ENCODE measurements at regions not wholly inside any gene's neighbourhood (a gene's known extent, or its start where the extent isn't known, plus 50 kb on each side); places are given as distances from the start of the nearest gene placed in this dataset.

- no peak for DNase-seq (ENCODE audit: low spot score in 2 of 2)
- no peak overlapping the region for H3K4me3 ChIP-seq (ENCODE audit: low read depth, poor library complexity, severe bottlenecking)
- no peak for TF ChIP-seq POLR2A (IDR thresholded peaks at IDR 0.05)
- intact Hi-C loops (cut with DNase I; ENCODE audit: low total_unique reads) = no loop called here
- 69 to 73% methylated on average over 3 of the region's 3 CpGs for WGBS, 2 donors
Measured at GRCh38 chr19:5396963-5397362, 56.4 kb upstream of the PTPRS start.

GRCh38 chr19:5397804-5398692 is 57.2 kb upstream of the ZNRF4 start:
- TF ChIP-seq, protein P1, sequence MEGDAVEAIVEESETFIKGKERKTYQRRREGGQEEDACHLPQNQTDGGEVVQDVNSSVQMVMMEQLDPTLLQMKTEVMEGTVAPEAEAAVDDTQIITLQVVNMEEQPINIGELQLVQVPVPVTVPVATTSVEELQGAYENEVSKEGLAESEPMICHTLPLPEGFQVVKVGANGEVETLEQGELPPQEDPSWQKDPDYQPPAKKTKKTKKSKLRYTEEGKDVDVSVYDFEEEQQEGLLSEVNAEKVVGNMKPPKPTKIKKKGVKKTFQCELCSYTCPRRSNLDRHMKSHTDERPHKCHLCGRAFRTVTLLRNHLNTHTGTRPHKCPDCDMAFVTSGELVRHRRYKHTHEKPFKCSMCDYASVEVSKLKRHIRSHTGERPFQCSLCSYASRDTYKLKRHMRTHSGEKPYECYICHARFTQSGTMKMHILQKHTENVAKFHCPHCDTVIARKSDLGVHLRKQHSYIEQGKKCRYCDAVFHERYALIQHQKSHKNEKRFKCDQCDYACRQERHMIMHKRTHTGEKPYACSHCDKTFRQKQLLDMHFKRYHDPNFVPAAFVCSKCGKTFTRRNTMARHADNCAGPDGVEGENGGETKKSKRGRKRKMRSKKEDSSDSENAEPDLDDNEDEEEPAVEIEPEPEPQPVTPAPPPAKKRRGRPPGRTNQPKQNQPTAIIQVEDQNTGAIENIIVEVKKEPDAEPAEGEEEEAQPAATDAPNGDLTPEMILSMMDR (IDR thresholded peaks at IDR 0.05) = no peak
- no peak for TF ChIP-seq POLR2A (IDR thresholded peaks at IDR 0.05)
- WGBS, 2 donors = 9 to 11% methylated on average over 13 to 18 of the region's 18 CpGs
- no peak overlapping the region for H3K4me3 ChIP-seq (ENCODE audit: low read depth, poor library complexity, severe bottlenecking)
- DNase-seq (ENCODE audit: low spot score in 2 of 2) = no peak
- intact Hi-C loops (cut with DNase I; ENCODE audit: low total_unique reads) = no loop called here

GRCh38 chr19:5398693-5399057 is 56.5 kb upstream of the ZNRF4 start:
- 77 to 85% methylated on average over 3 of the region's 3 CpGs for WGBS, 2 donors
- TF ChIP-seq, protein P1 (IDR thresholded peaks at IDR 0.05) = no peak
- no peak for TF ChIP-seq POLR2A (IDR thresholded peaks at IDR 0.05)
- no peak overlapping the region for H3K4me3 ChIP-seq (ENCODE audit: low read depth, poor library complexity, severe bottlenecking)
- DNase-seq (ENCODE audit: low spot score in 2 of 2) = no peak
- intact Hi-C loops (cut with DNase I; ENCODE audit: low total_unique reads) = no loop called here

GRCh38 chr19:5403968-5404640 is 51.1 kb upstream of the ZNRF4 start:
- TF ChIP-seq, protein P1 (IDR thresholded peaks at IDR 0.05) = no peak
- no peak for TF ChIP-seq POLR2A (IDR thresholded peaks at IDR 0.05)
- 4 to 5% methylated on average over 12 of the region's 12 CpGs for WGBS, 2 donors
- intact Hi-C loops (cut with DNase I; ENCODE audit: low total_unique reads) = no loop called here
- peak; percentile 56 to 89 for DNase-seq (ENCODE audit: low spot score in 2 of 2)
- no peak overlapping the region for H3K4me3 ChIP-seq (ENCODE audit: low read depth, poor library complexity, severe bottlenecking)

All from lower leg skin (tissue), 4 donors.